K562 (cell line): ENCODE measurements at regions not wholly inside any gene's neighbourhood (a gene's known extent, or its start where the extent isn't known, plus 50 kb on each side); places are given as distances from the start of the nearest gene placed in this dataset.

Experiments
- ATAC-seq: fragments of 200-7000 bp; cut with Tn5 transposase; 3 replicates; pipeline ENCODE4 v1.9.1; 2020; ENCODE audit warnings: moderate library complexity
- BruUV-seq: library from RNA; stranded (reverse); fragments of 400-500 nt; replicated peaks from 2 replicates; lab custom pipeline; 2021; lab: Mats Ljungman, UMichigan
- CTCF ChIA-PET: fragments of 300-600 bp; formaldehyde crosslinking; extraction: SDS; loops from one replicate; lab custom pipeline; 2021; ENCODE audit warnings: low intra/inter-chr PET ratio; lab: Yijun Ruan, JAX
- POLR2A ChIA-PET: fragments of 300-600, 350-650 bp; sonication (Branson Sonifier 250); formaldehyde crosslinking; extraction: SDS; loops from one replicate; lab custom pipeline; 2021; ENCODE audit warnings: antibody characterized with exemption, inconsistent platforms; lab: Yijun Ruan, JAX
- DNase-seq, 4 experiments: peaks; one replicate each; pipeline versions ENCODE4 v3.0.0 to v3.0.0-alpha.2; 2011 to 2018; ENCODE audit warnings: low spot score in 3 of 4, mixed read lengths in 3 of 4; ENCODE audit errors: extremely low read depth in 1 of 4
- FAIRE-seq: peaks from 2 replicates; lab custom pipeline; 2011; peaks lifted over from hg19 to GRCh38; lab: Jason Lieb, UNC
- H2AFZ ChIP-seq: 2 replicates; pipeline ENCODE4 v1.6.0; 2011; ENCODE audit warnings: low read depth, low read length, control low read depth, inconsistent platforms
- H3K27ac ChIP-seq: fragments of 200-600 bp; 3 replicates; pipeline ENCODE4 v1.8.0; 2011; ENCODE audit warnings: low read depth, mild to moderate bottlenecking, control low read depth, inconsistent platforms, low read length, moderate library complexity, mixed read lengths; ENCODE audit errors: extremely low read depth
- H3K27me3 ChIP-seq, 2 experiments: fragments of 300-600 bp in 1 of 2; 2 replicates in 1 of 2; 3 replicates in 1 of 2; pipeline versions ENCODE4 v1.6.0 to v1.8.0; 2011; ENCODE audit warnings: inconsistent platforms in 2 of 2, low read length in 2 of 2, mild to moderate bottlenecking in 1 of 2, mixed read lengths in 1 of 2, moderate library complexity in 1 of 2; ENCODE audit not compliant: control insufficient read depth in 2 of 2, insufficient read depth in 2 of 2
- H3K36me3 ChIP-seq: fragments of 300-600 bp; 3 replicates; pipeline ENCODE4 v1.8.0; 2011; ENCODE audit warnings: mild to moderate bottlenecking, low read length, inconsistent platforms; ENCODE audit not compliant: control insufficient read depth, insufficient read depth
- H3K4me1 ChIP-seq, 2 experiments: fragments of 200-600 bp in 1 of 2; replicated peaks in 1 of 2; 2 replicates in 1 of 2; 3 replicates in 1 of 2; pipeline versions ENCODE4 v1.5.1 to v1.8.0; 2011; ENCODE audit warnings: inconsistent platforms in 2 of 2, low read length in 2 of 2, mild to moderate bottlenecking in 1 of 2, mixed read lengths in 1 of 2, moderate library complexity in 1 of 2; ENCODE audit not compliant: control insufficient read depth in 2 of 2, insufficient read depth in 2 of 2
- H3K4me2 ChIP-seq: 2 replicates; pipeline ENCODE4 v1.6.1; 2011; ENCODE audit warnings: low read length, control low read depth, inconsistent platforms, mixed read lengths; ENCODE audit not compliant: insufficient read depth
- H3K4me3 ChIP-seq: fragments of 200-600 bp; sonication (generic), shearing (Covaris generic); 2 replicates; pipeline ENCODE4 v1.5.1; 2016; ENCODE audit warnings: control low read depth, inconsistent platforms
- H3K79me2 ChIP-seq: fragments of 200-600 bp; 3 replicates; pipeline ENCODE4 v1.8.0; 2011; ENCODE audit warnings: low read length, inconsistent platforms; ENCODE audit not compliant: control insufficient read depth, insufficient read depth
- H3K9ac ChIP-seq, 2 experiments: 2 replicates each; pipeline versions ENCODE4 v1.6.0 to v1.6.1; 2011; ENCODE audit warnings: low read depth in 2 of 2, low read length in 2 of 2, control low read depth in 1 of 2, inconsistent platforms in 1 of 2, mild to moderate bottlenecking in 1 of 2, mixed read lengths in 1 of 2; ENCODE audit not compliant: insufficient read depth in 1 of 2
- H3K9me1 ChIP-seq: one replicate; pipeline ENCODE4 v1.6.0; 2011; ENCODE audit warnings: inconsistent platforms, mild to moderate bottlenecking, low read length, moderate library complexity; ENCODE audit not compliant: control insufficient read depth, insufficient read depth
- H3K9me3 ChIP-seq: replicated peaks from 2 replicates; pipeline ENCODE4 v1.5.1; 2011; ENCODE audit warnings: low read depth, low read length, inconsistent platforms; ENCODE audit not compliant: control insufficient read depth, insufficient read depth
- H4K20me1 ChIP-seq: replicated peaks from 2 replicates; pipeline ENCODE4 v1.6.1; 2011; ENCODE audit warnings: low read length, inconsistent platforms, mixed read lengths; ENCODE audit not compliant: control insufficient read depth, insufficient read depth
- ARNT ChIP-seq, 2 experiments: fragments of 450-650 bp; IDR thresholded peaks; 2 replicates each; pipeline ENCODE4 v1.6.1; 2016; ENCODE audit warnings: mild to moderate bottlenecking in 1 of 2
- ATF1 ChIP-seq, 2 experiments: fragments of 450-650 bp in 1 of 2; IDR thresholded peaks; 2 replicates each; pipeline ENCODE4 v1.6.1; 2016; ENCODE audit warnings: missing compliant biosample characterization in 1 of 2, missing genetic modification characterization in 1 of 2
- KAT2B ChIP-seq: IDR thresholded peaks from one replicate; pipeline ENCODE4 v1.6.1; 2012; ENCODE audit warnings: low read depth, mild to moderate bottlenecking, control low read depth, inconsistent platforms, low read length, moderate library complexity
- PHF20 ChIP-seq: fragments of 450-650 bp; IDR thresholded peaks from 2 replicates; pipeline ENCODE4 v1.6.1; 2018; ENCODE audit not compliant: partially characterized antibody
- POLR2B ChIP-seq: fragments of 450-650 bp; IDR thresholded peaks from 2 replicates; pipeline ENCODE4 v1.6.1; 2018; ENCODE audit warnings: low read depth; ENCODE audit not compliant: partially characterized antibody
- RNF219 ChIP-seq: fragments of 250-450 bp; sonication (Bioruptor Pico); IDR thresholded peaks from 2 replicates; pipeline ENCODE4 v1.5.0; 2022; ENCODE audit warnings: mild to moderate bottlenecking
- TEAD2 ChIP-seq: fragments of 450-650 bp; IDR thresholded peaks from 2 replicates; pipeline ENCODE4 v1.6.1; 2016; ENCODE audit warnings: missing genetic modification characterization, control low read depth, missing compliant biosample characterization
- TSC22D4 ChIP-seq: fragments of 450-650 bp; IDR thresholded peaks from 2 replicates; pipeline ENCODE4 v1.6.1; 2016; ENCODE audit warnings: missing genetic modification characterization, missing biosample characterization, control low read depth
- ZC3H8 ChIP-seq: fragments of 450-650 bp; IDR thresholded peaks from 2 replicates; pipeline ENCODE4 v1.6.1; 2017
- ZNF23 ChIP-seq: fragments of 250-450 bp; sonication (Bioruptor Pico); IDR thresholded peaks from 2 replicates; pipeline ENCODE4 v1.4.0; 2020; ENCODE audit warnings: mild to moderate bottlenecking
- WGBS: fragments of 100-300 bp; shearing (Covaris generic); methylation state at CpG from one replicate; pipeline ENCODE4 v1.1.6; 2016; ENCODE audit warnings: low coverage, mixed read lengths; ENCODE audit not compliant: insufficient coverage; ENCODE audit errors: missing lambda C conversion rate; 5-methylcytosine and 5-hydroxymethylcytosine counted together
- in situ Hi-C: fragments of 300-500 bp; cut with MboI; formaldehyde crosslinking; loops from 4 replicates; pipeline ENCODE4 v1.15.0; 2018; ENCODE audit warnings: inconsistent platforms, mixed read lengths
- intact Hi-C: fragments of 100-400 bp; cut with micrococcal nuclease; formaldehyde crosslinking; loops from 2 replicates; pipeline ENCODE4 v1.14.2; 2022

DNA sequence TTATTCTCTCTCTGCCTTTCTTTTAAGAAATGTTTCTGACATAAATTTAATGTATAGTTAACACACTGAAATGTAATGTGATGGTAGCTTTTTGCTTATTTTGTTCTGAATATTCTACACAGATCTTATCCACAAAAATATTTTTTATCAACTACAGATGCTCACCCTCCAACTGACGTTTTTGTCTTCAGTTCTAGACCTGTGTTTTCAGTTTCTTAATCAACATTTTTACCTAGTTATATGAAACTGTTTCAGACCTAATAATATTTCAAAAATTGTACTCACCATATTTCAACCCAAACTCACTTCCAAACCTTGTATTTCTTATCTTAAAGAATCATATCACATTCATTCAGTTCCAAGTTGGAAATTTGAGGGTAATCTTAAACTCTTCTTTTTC is 452.8 kb downstream of the RFPL4B start:
- Histone ChIP-seq H3K4me1 (no peaks in the 10 kb centered on the region), H4K20me1 (no peaks in the 10 kb centered on the region), H3K27me3 (no peaks in the 10 kb centered on the region), H3K9ac (no peak overlapping the region), H3K9me1 (no peaks in the 10 kb centered on the region), H3K36me3 (no peaks in the 10 kb centered on the region), H3K79me2 (no peaks in the 10 kb centered on the region), H2AFZ (no peak overlapping the region), H3K4me3 (no peak overlapping the region), H3K4me2 (no peak overlapping the region), H3K27ac (no peak overlapping the region), H3K9me3 (no peaks in the 10 kb centered on the region)
- ChIA-PET CTCF (no interaction called here), POLR2A (interaction anchor here (1.0 kb wide), 1 partner anchor 10 kb away, joined by 3 read pairs; no protein-coding TSS in a partner anchor)
- no peak for ATAC-seq
- in situ Hi-C loops: no loop called here
- intact Hi-C loops: no loop called here
- FAIRE-seq: no peak
- no peak for TF ChIP-seq KAT2B
- TF ChIP-seq ZNF23 (CRISPR knock-in tag): no peak
- no peak for TF ChIP-seq ZC3H8
- TF ChIP-seq PHF20: no peak
- no peak for TF ChIP-seq ATF1 (CRISPR knock-in tag; IDR thresholded peaks at IDR 0.05)
- TF ChIP-seq ATF1 (tag; IDR thresholded peaks at IDR 0.05): no peak
- no peak for TF ChIP-seq TSC22D4
- no peak for TF ChIP-seq ARNT (IDR thresholded peaks at IDR 0.05)
- TF ChIP-seq POLR2B: no peak
- TF ChIP-seq RNF219 (CRISPR knock-in tag): no peak
- no peak for TF ChIP-seq TEAD2 (tag)
- 0% methylated on average over 1 of the region's 1 CpG for WGBS
- no peak for DNase-seq
- no TSS peak for BruUV-seq
